K562 (cell line): ENCODE measurements at regions not wholly inside any gene's neighbourhood (a gene's known extent, or its start where the extent isn't known, plus 50 kb on each side); places are given as distances from the start of the nearest gene placed in this dataset.

Experiments used
- ATAC-seq: fragments of 200-7000 bp; cut with Tn5 transposase; 3 replicates; pipeline ENCODE4 v1.9.1; 2020; ENCODE audit warnings: moderate library complexity
- BruUV-seq: library from RNA; stranded (reverse); fragments of 400-500 nt; replicated peaks from 2 replicates; lab custom pipeline; 2021; lab: Mats Ljungman, UMichigan
- CTCF ChIA-PET: fragments of 300-600 bp; formaldehyde crosslinking; extraction: SDS; loops from one replicate; lab custom pipeline; 2021; ENCODE audit warnings: low intra/inter-chr PET ratio; lab: Yijun Ruan, JAX
- POLR2A ChIA-PET: fragments of 300-600, 350-650 bp; sonication (Branson Sonifier 250); formaldehyde crosslinking; extraction: SDS; loops from one replicate; lab custom pipeline; 2021; ENCODE audit warnings: antibody characterized with exemption, inconsistent platforms; lab: Yijun Ruan, JAX
- DNase-seq, 4 experiments: peaks; one replicate each; pipeline versions ENCODE4 v3.0.0 to v3.0.0-alpha.2; 2011 to 2018; ENCODE audit warnings: low spot score in 3 of 4, mixed read lengths in 3 of 4; ENCODE audit errors: extremely low read depth in 1 of 4
- FAIRE-seq: peaks from 2 replicates; lab custom pipeline; 2011; peaks lifted over from hg19 to GRCh38; lab: Jason Lieb, UNC
- H2AFZ ChIP-seq: 2 replicates; pipeline ENCODE4 v1.6.0; 2011; ENCODE audit warnings: low read depth, low read length, control low read depth, inconsistent platforms
- H3K27ac ChIP-seq: fragments of 200-600 bp; 3 replicates; pipeline ENCODE4 v1.8.0; 2011; ENCODE audit warnings: low read depth, mild to moderate bottlenecking, control low read depth, inconsistent platforms, low read length, moderate library complexity, mixed read lengths; ENCODE audit errors: extremely low read depth
- H3K27me3 ChIP-seq, 2 experiments: fragments of 300-600 bp in 1 of 2; 2 replicates in 1 of 2; 3 replicates in 1 of 2; pipeline versions ENCODE4 v1.6.0 to v1.8.0; 2011; ENCODE audit warnings: inconsistent platforms in 2 of 2, low read length in 2 of 2, mild to moderate bottlenecking in 1 of 2, mixed read lengths in 1 of 2, moderate library complexity in 1 of 2; ENCODE audit not compliant: control insufficient read depth in 2 of 2, insufficient read depth in 2 of 2
- H3K36me3 ChIP-seq: fragments of 300-600 bp; 3 replicates; pipeline ENCODE4 v1.8.0; 2011; ENCODE audit warnings: mild to moderate bottlenecking, low read length, inconsistent platforms; ENCODE audit not compliant: control insufficient read depth, insufficient read depth
- H3K4me1 ChIP-seq, 2 experiments: fragments of 200-600 bp in 1 of 2; replicated peaks in 1 of 2; 2 replicates in 1 of 2; 3 replicates in 1 of 2; pipeline versions ENCODE4 v1.5.1 to v1.8.0; 2011; ENCODE audit warnings: inconsistent platforms in 2 of 2, low read length in 2 of 2, mild to moderate bottlenecking in 1 of 2, mixed read lengths in 1 of 2, moderate library complexity in 1 of 2; ENCODE audit not compliant: control insufficient read depth in 2 of 2, insufficient read depth in 2 of 2
- H3K4me2 ChIP-seq: 2 replicates; pipeline ENCODE4 v1.6.1; 2011; ENCODE audit warnings: low read length, control low read depth, inconsistent platforms, mixed read lengths; ENCODE audit not compliant: insufficient read depth
- H3K4me3 ChIP-seq: fragments of 200-600 bp; sonication (generic), shearing (Covaris generic); 2 replicates; pipeline ENCODE4 v1.5.1; 2016; ENCODE audit warnings: control low read depth, inconsistent platforms
- H3K79me2 ChIP-seq: fragments of 200-600 bp; 3 replicates; pipeline ENCODE4 v1.8.0; 2011; ENCODE audit warnings: low read length, inconsistent platforms; ENCODE audit not compliant: control insufficient read depth, insufficient read depth
- H3K9ac ChIP-seq, 2 experiments: 2 replicates each; pipeline versions ENCODE4 v1.6.0 to v1.6.1; 2011; ENCODE audit warnings: low read depth in 2 of 2, low read length in 2 of 2, control low read depth in 1 of 2, inconsistent platforms in 1 of 2, mild to moderate bottlenecking in 1 of 2, mixed read lengths in 1 of 2; ENCODE audit not compliant: insufficient read depth in 1 of 2
- H3K9me1 ChIP-seq: one replicate; pipeline ENCODE4 v1.6.0; 2011; ENCODE audit warnings: inconsistent platforms, mild to moderate bottlenecking, low read length, moderate library complexity; ENCODE audit not compliant: control insufficient read depth, insufficient read depth
- H3K9me3 ChIP-seq: replicated peaks from 2 replicates; pipeline ENCODE4 v1.5.1; 2011; ENCODE audit warnings: low read depth, low read length, inconsistent platforms; ENCODE audit not compliant: control insufficient read depth, insufficient read depth
- H4K20me1 ChIP-seq: replicated peaks from 2 replicates; pipeline ENCODE4 v1.6.1; 2011; ENCODE audit warnings: low read length, inconsistent platforms, mixed read lengths; ENCODE audit not compliant: control insufficient read depth, insufficient read depth
- ATF1 ChIP-seq, 2 experiments: fragments of 450-650 bp in 1 of 2; IDR thresholded peaks; 2 replicates each; pipeline ENCODE4 v1.6.1; 2016; ENCODE audit warnings: missing compliant biosample characterization in 1 of 2, missing genetic modification characterization in 1 of 2
- CXXC5 ChIP-seq: fragments of 250-450 bp; sonication (Bioruptor Pico); IDR thresholded peaks from 2 replicates; pipeline ENCODE4 v1.8.0; 2022; ENCODE audit warnings: inconsistent platforms, mild to moderate bottlenecking, moderate library complexity
- FOXA1 ChIP-seq: fragments of 450-650 bp; IDR thresholded peaks from 2 replicates; pipeline ENCODE4 v1.6.1; 2016; ENCODE audit warnings: mild to moderate bottlenecking, borderline replicate concordance
- KLF1 ChIP-seq: fragments of 450-650 bp; IDR thresholded peaks from 2 replicates; pipeline ENCODE4 v1.6.1; 2016; ENCODE audit warnings: missing genetic modification characterization, missing compliant biosample characterization
- MLLT1 ChIP-seq, 2 experiments: fragments of 450-650 bp; IDR thresholded peaks; 2 replicates each; pipeline ENCODE4 v1.6.1; 2016
- NKRF ChIP-seq: fragments of 450-650 bp; IDR thresholded peaks from 2 replicates; pipeline ENCODE4 v1.6.1; 2016; ENCODE audit warnings: borderline replicate concordance
- SMAD2 ChIP-seq: fragments of 150-350 bp; IDR thresholded peaks from 2 replicates; pipeline ENCODE4 v1.6.1; 2014; ENCODE audit warnings: low read depth, mild to moderate bottlenecking, low read length
- SMARCB1 ChIP-seq: IDR thresholded peaks from 2 replicates; pipeline ENCODE4 v1.6.1; 2011; ENCODE audit warnings: improper control_type of control experiment, low read depth; ENCODE audit not compliant: insufficient read length
- XRCC5 ChIP-seq: fragments of 200-400 bp; formaldehyde crosslinking; IDR thresholded peaks from 2 replicates; pipeline ENCODE4 v1.6.1; 2017; ENCODE audit warnings: low read depth, mild to moderate bottlenecking, low read length
- ZFX ChIP-seq: sonication (generic); formaldehyde crosslinking; IDR thresholded peaks from 2 replicates; pipeline ENCODE4 v1.8.0; 2022; ENCODE audit warnings: mild to moderate bottlenecking, missing genetic modification reagents, moderate library complexity
- ZNF354B ChIP-seq: fragments of 250-450 bp; sonication (Bioruptor Pico); IDR thresholded peaks from 2 replicates; pipeline ENCODE4 v1.4.0; 2020
- ZNF584 ChIP-seq: fragments of 200-800 bp; sonication (Bioruptor generic); IDR thresholded peaks from 2 replicates; pipeline ENCODE4 v1.6.1; 2016; ENCODE audit warnings: low read depth, mild to moderate bottlenecking, missing genetic modification characterization, missing compliant biosample characterization
- WGBS: fragments of 100-300 bp; shearing (Covaris generic); methylation state at CpG from one replicate; pipeline ENCODE4 v1.1.6; 2016; ENCODE audit warnings: low coverage, mixed read lengths; ENCODE audit not compliant: insufficient coverage; ENCODE audit errors: missing lambda C conversion rate; 5-methylcytosine and 5-hydroxymethylcytosine counted together
- in situ Hi-C: fragments of 300-500 bp; cut with MboI; formaldehyde crosslinking; loops from 4 replicates; pipeline ENCODE4 v1.15.0; 2018; ENCODE audit warnings: inconsistent platforms, mixed read lengths
- intact Hi-C: fragments of 100-400 bp; cut with micrococcal nuclease; formaldehyde crosslinking; loops from 2 replicates; pipeline ENCODE4 v1.14.2; 2022

GRCh38 chr7:98777051-98777450, 92.8 kb downstream of the TMEM130 start:
- intact Hi-C loops: no loop called here
- Histone ChIP-seq H2AFZ (no peak overlapping the region), H3K27me3 (peaks cover 22 to 69% of the 10 kb centered on the region in 2 experiments; a peak in 4 of 5 replicates), H3K4me2 (no peak overlapping the region), H3K36me3 (no peaks in the 10 kb centered on the region), H3K79me2 (no peaks in the 10 kb centered on the region), H3K9me1 (no peaks in the 10 kb centered on the region), H3K9me3 (no peaks in the 10 kb centered on the region), H3K27ac (no peak overlapping the region), H3K4me1 (no peaks in the 10 kb centered on the region), H4K20me1 (no peaks in the 10 kb centered on the region), H3K4me3 (no peak overlapping the region), H3K9ac (no peak overlapping the region)
- no peak for FAIRE-seq
- ChIA-PET CTCF (no interaction called here), POLR2A (no interaction called here)
- ATAC-seq: no peak
- TF ChIP-seq SMAD2 (no peak), KLF1 (no peak)
- DNase-seq: no peak
- BruUV-seq: no TSS peak
- in situ Hi-C loops: no loop called here
- 2% methylated on average over 9 of the region's 9 CpGs for WGBS

GRCh38 chr7:98778421-98778820, 91.4 kb downstream of the TMEM130 start:
- no peak for ATAC-seq
- no peaks in the 10 kb centered on the region for H3K4me1 ChIP-seq
- H3K9me3 ChIP-seq: no peaks in the 10 kb centered on the region
- intact Hi-C loops (no loop called here), in situ Hi-C loops (no loop called here)
- BruUV-seq: no TSS peak
- no peak overlapping the region for H3K27ac ChIP-seq
- no peak for FAIRE-seq
- H4K20me1 ChIP-seq: no peaks in the 10 kb centered on the region
- POLR2A ChIA-PET: no interaction called here
- H3K9ac ChIP-seq: no peak overlapping the region
- H3K4me3 ChIP-seq: no peak overlapping the region
- no peak overlapping the region for H3K4me2 ChIP-seq
- CTCF ChIA-PET: no interaction called here
- no peaks in the 10 kb centered on the region for H3K79me2 ChIP-seq
- H3K27me3 ChIP-seq: peaks cover 22 to 65% of the 10 kb centered on the region in 2 experiments; a peak in 4 of 5 replicates
- no peak overlapping the region for H2AFZ ChIP-seq
- DNase-seq: no peak
- TF ChIP-seq ZNF584 (CRISPR knock-in tag): no peak
- TF ChIP-seq SMARCB1: no peak
- TF ChIP-seq FOXA1: no peak
- no peak for TF ChIP-seq ZNF354B (CRISPR knock-in tag)
- TF ChIP-seq NKRF: no peak
- no peak for TF ChIP-seq ATF1 (CRISPR knock-in tag; IDR thresholded peaks at IDR 0.05)
- TF ChIP-seq ATF1 (tag; IDR thresholded peaks at IDR 0.05): no peak
- no peak for TF ChIP-seq XRCC5
- TF ChIP-seq CXXC5 (CRISPR knock-in tag): no peak
- TF ChIP-seq ZFX (CRISPR knock-in tag): no peak
- no peak for TF ChIP-seq MLLT1 (IDR thresholded peaks at IDR 0.05)
- no peaks in the 10 kb centered on the region for H3K36me3 ChIP-seq
- H3K9me1 ChIP-seq: no peaks in the 10 kb centered on the region
- 0% methylated on average over 4 of the region's 4 CpGs for WGBS
